ENCODE measurements at regions not wholly inside any gene's neighbourhood (a gene's known extent, or its start where the extent isn't known, plus 50 kb on each side); places are given as distances from the start of the nearest gene placed in this dataset.

GRCh38 chr6:133644548-133644891 is 244.4 kb upstream of the TCF21 start:
- DNase-seq (ENCODE audit: low spot score): no peak

GRCh38 chr6:133644892-133645619 is 243.9 kb upstream of the TCF21 start:
- 3% methylated on average over 5 of the region's 5 CpGs for WGBS (ENCODE audit: low lambda C conversion rate)
- Histone ChIP-seq H3K4me1 (ENCODE audit: insufficient read depth, low read length) (no peaks in the 10 kb centered on the region), H4K20me1 (ENCODE audit: insufficient read depth, low read length) (no peaks in the 10 kb centered on the region), H2AFZ (ENCODE audit: low read length) (no peak overlapping the region), H3K9me3 (ENCODE audit: low read length) (no peaks in the 10 kb centered on the region), H3K36me3 (replicated peaks in 1 of 2; ENCODE audit: control insufficient read depth in 1 of 2, insufficient read depth in 2 of 2, low read length in 2 of 2) (no peaks in the 10 kb centered on the region), H3K9ac (ENCODE audit: insufficient read depth, low read depth, low read length) (no peak overlapping the region), H3K4me3 (replicated peaks in 1 of 3; ENCODE audit: insufficient read depth in 1 of 3, low read depth in 2 of 3, low read length in 3 of 3) (no peak overlapping the region), H3K4me2 (ENCODE audit: low read depth, low read length) (no peak overlapping the region), H3K27ac (ENCODE audit: extremely low read length, insufficient read depth, low read length) (no peak overlapping the region), H3K79me2 (ENCODE audit: insufficient read depth, low read length) (no peaks in the 10 kb centered on the region), H3K27me3 (ENCODE audit: control insufficient read depth in 1 of 2, insufficient read depth in 2 of 2, low read length in 2 of 2) (no peaks in the 10 kb centered on the region)
- no peak for DNase-seq (ENCODE audit: low spot score)
- BruUV-seq (replicated peaks): no TSS peak
- in situ Hi-C loops (cut with HindIII; ENCODE audit: extremely low pct_ligation_motif_present, low pct_unique_long_range_greater_than_20kb) (no loop called here), intact Hi-C loops (cut with micrococcal nuclease; ENCODE audit: unreplicated experiment) (no loop called here)
- no peak for FAIRE-seq
- no peak for ATAC-seq
- POLR2A ChIA-PET: no interaction called here
- CTCF ChIA-PET (ENCODE audit: low intra/inter-chr PET ratio, low total read pairs): no interaction called here
- TF ChIP-seq DNMT1 (CRISPR knock-in tag; IDR thresholded peaks at IDR 0.05) (no peak), MTA1 (CRISPR knock-in tag; IDR thresholded peaks at IDR 0.05; ENCODE audit: borderline replicate concordance) (no peak), ZBTB7A (CRISPR knock-in tag; IDR thresholded peaks at IDR 0.05) (no peak), RFX5 (IDR thresholded peaks at IDR 0.05; ENCODE audit: low read depth, low read length) (no peak), ZNF740 (CRISPR knock-in tag; IDR thresholded peaks at IDR 0.05) (no peak), ZNF616 (CRISPR knock-in tag; IDR thresholded peaks at IDR 0.05; ENCODE audit: low read depth) (no peak), ZBTB44 (CRISPR knock-in tag; IDR thresholded peaks at IDR 0.05) (no peak), HHEX (CRISPR knock-in tag; IDR thresholded peaks at IDR 0.05) (no peak), PLRG1 (conservative IDR thresholded peaks at IDR 0.05) (no peak), KAT8 (CRISPR knock-in tag; IDR thresholded peaks at IDR 0.05) (no peak), SETDB1 (CRISPR knock-in tag; IDR thresholded peaks at IDR 0.05; ENCODE audit: borderline replicate concordance) (no peak)

More at GRCh38 chr6:133644548-133644891, 244.4 kb upstream of the TCF21 start:
- Histone ChIP-seq H3K36me3 (replicated peaks in 1 of 2; ENCODE audit: control insufficient read depth in 1 of 2, insufficient read depth in 2 of 2, low read length in 2 of 2) (no peaks in the 10 kb centered on the region), H2AFZ (ENCODE audit: low read length) (no peak overlapping the region), H3K9ac (ENCODE audit: insufficient read depth, low read depth, low read length) (no peak overlapping the region), H3K4me2 (ENCODE audit: low read depth, low read length) (no peak overlapping the region), H3K4me1 (ENCODE audit: insufficient read depth, low read length) (no peaks in the 10 kb centered on the region), H3K79me2 (ENCODE audit: insufficient read depth, low read length) (no peaks in the 10 kb centered on the region), H3K9me3 (ENCODE audit: low read length) (no peaks in the 10 kb centered on the region), H4K20me1 (ENCODE audit: insufficient read depth, low read length) (no peaks in the 10 kb centered on the region), H3K4me3 (replicated peaks in 1 of 3; ENCODE audit: insufficient read depth in 1 of 3, low read depth in 2 of 3, low read length in 3 of 3) (no peak overlapping the region), H3K27me3 (ENCODE audit: control insufficient read depth in 1 of 2, insufficient read depth in 2 of 2, low read length in 2 of 2) (no peaks in the 10 kb centered on the region), H3K27ac (ENCODE audit: extremely low read length, insufficient read depth, low read length) (no peak overlapping the region)
- ChIA-PET POLR2A (no interaction called here), CTCF (ENCODE audit: low intra/inter-chr PET ratio, low total read pairs) (no interaction called here)
- in situ Hi-C loops (cut with HindIII; ENCODE audit: extremely low pct_ligation_motif_present, low pct_unique_long_range_greater_than_20kb): no loop called here
- FAIRE-seq: no peak
- TF ChIP-seq E2F1 (CRISPR knock-in tag; IDR thresholded peaks at IDR 0.05): no peak
- intact Hi-C loops (cut with micrococcal nuclease; ENCODE audit: unreplicated experiment): no loop called here
- BruUV-seq (replicated peaks): no TSS peak
- ATAC-seq: no peak
- WGBS (ENCODE audit: low lambda C conversion rate): 49% methylated on average over 4 of the region's 4 CpGs
